DOHH2 (cell line): ENCODE measurements at regions not wholly inside any gene's neighbourhood (a gene's known extent, or its start where the extent isn't known, plus 50 kb on each side); places are given as distances from the start of the nearest gene placed in this dataset.

Source experiments
- H3F3A ChIP-seq: fragments of 200-600 bp; sonication (generic), shearing (Covaris generic); 2 replicates; pipeline ENCODE4 v1.6.0; 2016; ENCODE audit warnings: antibody characterized with exemption, mild to moderate bottlenecking; ENCODE audit not compliant: control insufficient read depth, insufficient read depth
- H3K27ac ChIP-seq: fragments of 200-600 bp; sonication (generic); 2 replicates; pipeline ENCODE4 v1.5.1; 2014; ENCODE audit warnings: low read depth, mild to moderate bottlenecking, low read length, moderate library complexity
- H3K27me3 ChIP-seq: fragments of 200-600 bp; sonication (generic); 2 replicates; pipeline ENCODE4 v1.6.1; 2014; ENCODE audit warnings: mild to moderate bottlenecking, low read length, mixed read lengths; ENCODE audit not compliant: control insufficient read depth
- H3K36me3 ChIP-seq: fragments of 200-600 bp; sonication (generic); 2 replicates; pipeline ENCODE4 v1.6.1; 2014; ENCODE audit warnings: mild to moderate bottlenecking, low read length, moderate library complexity, mixed read lengths; ENCODE audit not compliant: control insufficient read depth
- H3K4me1 ChIP-seq: fragments of 200-600 bp; sonication (generic); 2 replicates; pipeline ENCODE4 v1.6.1; 2014; ENCODE audit warnings: mild to moderate bottlenecking, low read length, mixed read lengths; ENCODE audit not compliant: control insufficient read depth
- H3K4me2 ChIP-seq: fragments of 200-600 bp; sonication (generic); 2 replicates; pipeline ENCODE4 v1.6.0; 2014; ENCODE audit warnings: mild to moderate bottlenecking, low read length, moderate library complexity
- H3K4me3 ChIP-seq: fragments of 200-600 bp; sonication (generic); 2 replicates; pipeline ENCODE4 v1.5.1; 2014; ENCODE audit warnings: mild to moderate bottlenecking, low read length, mixed read lengths
- H3K79me2 ChIP-seq: fragments of 200-600 bp; sonication (generic); 2 replicates; pipeline ENCODE4 v1.6.1; 2014; ENCODE audit warnings: mild to moderate bottlenecking, low read length, mixed read lengths; ENCODE audit not compliant: control insufficient read depth
- H3K9me2 ChIP-seq: fragments of 200-600 bp; sonication (generic); replicated peaks from 2 replicates; pipeline ENCODE4 v1.6.1; 2014; ENCODE audit warnings: mild to moderate bottlenecking, low read length, mixed read lengths; ENCODE audit not compliant: control insufficient read depth
- H3K9me3 ChIP-seq: fragments of 200-600 bp; sonication (generic); 2 replicates; pipeline ENCODE4 v1.6.1; 2014; ENCODE audit warnings: antibody characterized with exemption, low read length, mixed read lengths; ENCODE audit not compliant: control insufficient read depth, insufficient read depth
- H4K20me1 ChIP-seq: fragments of 200-600 bp; sonication (generic); 2 replicates; pipeline ENCODE4 v1.6.0; 2014; ENCODE audit warnings: low read depth, mild to moderate bottlenecking, antibody characterized with exemption, low read length, moderate library complexity; ENCODE audit not compliant: control insufficient read depth, insufficient read depth
- EZH2phosphoT487 ChIP-seq: fragments of 200-600 bp; sonication (generic); IDR thresholded peaks from 2 replicates; pipeline ENCODE4 v1.6.1; 2017; ENCODE audit warnings: borderline replicate concordance, mild to moderate bottlenecking, antibody characterized with exemption, low read length, moderate library complexity, mixed read lengths
- TF ChIP-seq, protein P1 (sequence below): fragments of 200-600 bp; sonication (generic); IDR thresholded peaks from one replicate; pipeline ENCODE4 v1.5.1; 2014; ENCODE audit warnings: antibody characterized with exemption, mild to moderate bottlenecking, low read depth, low read length; ENCODE audit not compliant: poor library complexity, severe bottlenecking

DNA sequence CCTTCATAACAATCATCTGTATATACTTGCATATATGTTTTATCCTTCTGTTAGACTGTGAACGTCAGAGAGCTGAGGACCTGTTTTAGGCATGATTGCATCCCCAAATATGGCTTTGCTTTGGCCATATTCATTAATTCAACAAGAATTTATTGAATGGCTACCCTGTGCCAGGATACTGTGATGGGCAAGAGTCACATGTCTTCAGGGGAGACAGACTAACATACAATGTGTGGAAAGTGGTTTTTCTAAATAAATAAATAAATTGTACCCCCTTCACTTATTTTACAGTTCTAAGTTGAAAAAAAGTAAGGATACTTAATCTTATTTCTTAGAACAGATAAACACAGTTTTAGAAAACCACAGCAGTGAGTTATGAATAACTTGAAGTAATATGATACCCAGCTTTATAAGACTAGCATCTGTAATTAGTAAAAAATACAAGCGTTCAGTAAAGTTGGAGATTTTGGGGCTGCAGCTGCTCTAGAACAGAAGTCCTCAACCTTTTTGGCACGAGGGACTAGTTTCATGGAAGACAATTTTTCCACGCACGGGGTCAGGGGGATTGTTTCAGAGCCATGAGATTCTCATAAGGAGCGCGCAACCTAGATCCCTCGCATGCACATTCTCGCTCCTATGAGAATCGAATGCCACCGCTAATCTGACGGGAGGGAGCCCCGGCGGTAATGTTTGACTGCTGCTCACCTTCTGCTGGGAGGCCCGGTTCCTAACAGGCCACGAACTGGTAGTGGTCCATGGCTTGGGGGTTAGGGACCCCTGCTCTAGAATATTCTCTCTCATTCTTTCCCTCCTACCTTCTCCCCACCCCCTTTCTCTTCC, 89.4 kb upstream of the MTPN start:
- Histone ChIP-seq H3F3A (no peaks in the 10 kb centered on the region), H3K4me1 (no peaks in the 10 kb centered on the region), H3K27me3 (no peaks in the 10 kb centered on the region), H3K9me2 (no peaks in the 10 kb centered on the region), H3K27ac (no peak overlapping the region), H3K79me2 (no peaks in the 10 kb centered on the region), H3K36me3 (no peaks in the 10 kb centered on the region), H3K9me3 (no peaks in the 10 kb centered on the region), H3K4me2 (no peak overlapping the region), H3K4me3 (no peak overlapping the region), H4K20me1 (no peaks in the 10 kb centered on the region)
- no peak for TF ChIP-seq EZH2phosphoT487
- TF ChIP-seq, protein P1, sequence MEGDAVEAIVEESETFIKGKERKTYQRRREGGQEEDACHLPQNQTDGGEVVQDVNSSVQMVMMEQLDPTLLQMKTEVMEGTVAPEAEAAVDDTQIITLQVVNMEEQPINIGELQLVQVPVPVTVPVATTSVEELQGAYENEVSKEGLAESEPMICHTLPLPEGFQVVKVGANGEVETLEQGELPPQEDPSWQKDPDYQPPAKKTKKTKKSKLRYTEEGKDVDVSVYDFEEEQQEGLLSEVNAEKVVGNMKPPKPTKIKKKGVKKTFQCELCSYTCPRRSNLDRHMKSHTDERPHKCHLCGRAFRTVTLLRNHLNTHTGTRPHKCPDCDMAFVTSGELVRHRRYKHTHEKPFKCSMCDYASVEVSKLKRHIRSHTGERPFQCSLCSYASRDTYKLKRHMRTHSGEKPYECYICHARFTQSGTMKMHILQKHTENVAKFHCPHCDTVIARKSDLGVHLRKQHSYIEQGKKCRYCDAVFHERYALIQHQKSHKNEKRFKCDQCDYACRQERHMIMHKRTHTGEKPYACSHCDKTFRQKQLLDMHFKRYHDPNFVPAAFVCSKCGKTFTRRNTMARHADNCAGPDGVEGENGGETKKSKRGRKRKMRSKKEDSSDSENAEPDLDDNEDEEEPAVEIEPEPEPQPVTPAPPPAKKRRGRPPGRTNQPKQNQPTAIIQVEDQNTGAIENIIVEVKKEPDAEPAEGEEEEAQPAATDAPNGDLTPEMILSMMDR, result no peak

DNA sequence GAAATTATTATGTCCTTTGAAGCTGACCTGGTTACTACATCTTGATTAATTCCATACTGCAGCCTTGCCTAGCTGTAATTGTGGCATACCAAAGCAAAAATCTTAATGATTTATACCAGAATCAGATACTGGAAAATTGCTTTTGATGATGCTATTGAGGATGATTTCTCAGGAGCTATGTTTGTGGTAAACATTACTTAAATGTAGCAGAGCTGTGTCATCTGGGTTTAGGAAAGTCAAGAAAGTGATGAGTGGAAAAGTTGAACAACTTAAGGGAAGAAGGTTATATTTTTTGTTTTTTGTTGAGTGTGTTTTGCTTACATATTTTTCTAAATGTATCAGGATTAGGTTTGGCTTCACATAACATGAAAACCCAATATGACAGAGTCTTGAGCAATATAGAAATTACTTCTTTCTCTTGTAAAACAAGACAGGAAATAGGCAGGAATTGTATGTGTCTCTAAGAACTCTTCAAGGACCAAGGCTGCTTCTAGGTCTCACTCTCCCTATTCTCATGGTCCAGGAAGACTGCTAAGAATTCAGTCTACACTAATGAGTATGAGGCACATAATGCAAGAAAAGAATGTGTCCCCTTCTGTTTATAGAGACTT, 87.6 kb upstream of the MTPN start:
- Histone ChIP-seq H3K4me2 (no peak overlapping the region), H3K4me1 (no peaks in the 10 kb centered on the region), H3K4me3 (no peak overlapping the region), H3K27me3 (no peaks in the 10 kb centered on the region), H3K9me2 (no peaks in the 10 kb centered on the region), H3K79me2 (no peaks in the 10 kb centered on the region), H3F3A (no peaks in the 10 kb centered on the region), H3K9me3 (no peaks in the 10 kb centered on the region), H3K27ac (no peak overlapping the region), H4K20me1 (no peaks in the 10 kb centered on the region), H3K36me3 (no peaks in the 10 kb centered on the region)
- TF ChIP-seq EZH2phosphoT487, result no peak
- TF ChIP-seq, protein P1, result no peak

DNA sequence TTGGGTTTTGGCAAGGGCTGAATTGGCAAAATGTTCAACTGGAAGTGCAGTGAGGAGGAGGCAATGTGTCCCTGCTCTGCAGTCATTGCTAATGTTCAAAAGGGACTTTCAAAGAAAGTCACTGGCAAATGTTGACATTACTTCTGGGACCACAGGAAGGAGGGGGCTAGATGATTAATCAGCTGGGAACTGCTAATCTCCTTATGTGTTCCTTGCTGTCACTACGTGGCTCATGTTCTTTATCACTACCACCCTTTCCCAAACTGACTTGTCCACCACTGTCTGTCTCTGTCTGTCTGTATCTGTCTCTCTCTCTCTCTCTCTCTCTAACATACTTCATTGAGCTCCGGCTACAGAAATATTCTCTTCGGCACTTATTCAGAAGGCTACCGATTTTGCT, 86.9 kb upstream of the MTPN start:
- Histone ChIP-seq H3K4me1 (no peaks in the 10 kb centered on the region), H3K9me3 (no peaks in the 10 kb centered on the region), H3K4me2 (no peak overlapping the region), H3F3A (no peaks in the 10 kb centered on the region), H4K20me1 (no peaks in the 10 kb centered on the region), H3K27me3 (no peaks in the 10 kb centered on the region), H3K9me2 (no peaks in the 10 kb centered on the region), H3K27ac (no peak overlapping the region), H3K36me3 (no peaks in the 10 kb centered on the region), H3K79me2 (no peaks in the 10 kb centered on the region), H3K4me3 (no peak overlapping the region)
- no peak for TF ChIP-seq EZH2phosphoT487
- TF ChIP-seq, protein P1, result no peak
